H1 (cell line): ENCODE measurements at regions not wholly inside any gene's neighbourhood (a gene's known extent, or its start where the extent isn't known, plus 50 kb on each side); places are given as distances from the start of the nearest gene placed in this dataset.

Experiments used
- CEBPB ChIP-seq: IDR thresholded peaks from 2 replicates; pipeline ENCODE4 v1.6.1; 2012; ENCODE audit warnings: low read depth, low read length
- POLR2A ChIP-seq, 2 experiments: IDR thresholded peaks; 1 replicate in 1 of 2; 2 replicates in 1 of 2; pipeline ENCODE4 v1.6.1; 2011; ENCODE audit warnings: low read depth in 2 of 2, low read length in 2 of 2, mild to moderate bottlenecking in 2 of 2; ENCODE audit errors: control extremely low read depth in 1 of 2
- SIN3A ChIP-seq, 2 experiments: IDR thresholded peaks in 1 of 2; conservative IDR thresholded peaks in 1 of 2; 2 replicates each; pipeline ENCODE4 v1.6.1; 2011 to 2012; ENCODE audit warnings: low read length in 2 of 2, improper control_type of control experiment in 1 of 2, low read depth in 1 of 2, mild to moderate bottlenecking in 1 of 2

- TF ChIP-seq POLR2A (IDR thresholded peaks at IDR 0.05; ENCODE audit: control extremely low read depth in 1 of 2, low read depth in 2 of 2, low read length in 2 of 2) (no peak), SIN3A (conservative IDR thresholded peaks at IDR 0.05 in 1 of 2, IDR thresholded peaks at IDR 0.05 in 1 of 2; ENCODE audit: low read depth in 1 of 2, low read length in 2 of 2) (no peak), CEBPB (no peak)
Observed at GRCh38 chr9:25421560-25421959, 256.7 kb downstream of the TUSC1 start.
